HG03280 (cell line): ENCODE measurements at regions not wholly inside any gene's neighbourhood (a gene's known extent, or its start where the extent isn't known, plus 50 kb on each side); places are given as distances from the start of the nearest gene placed in this dataset.
"Not testable (repeated sequence)": the region's sequence is repeated elsewhere in the genome, so short reads cannot be mapped to it uniquely, and the experiment has no call there.

Experiments
- ATAC-seq: cut with Tn5 transposase; IDR thresholded peaks from one replicate; pipeline ENCODE4 v1.9.1; 2021; ENCODE audit warnings: mild to moderate bottlenecking, moderate library complexity; ENCODE audit not compliant: unreplicated experiment

DNA sequence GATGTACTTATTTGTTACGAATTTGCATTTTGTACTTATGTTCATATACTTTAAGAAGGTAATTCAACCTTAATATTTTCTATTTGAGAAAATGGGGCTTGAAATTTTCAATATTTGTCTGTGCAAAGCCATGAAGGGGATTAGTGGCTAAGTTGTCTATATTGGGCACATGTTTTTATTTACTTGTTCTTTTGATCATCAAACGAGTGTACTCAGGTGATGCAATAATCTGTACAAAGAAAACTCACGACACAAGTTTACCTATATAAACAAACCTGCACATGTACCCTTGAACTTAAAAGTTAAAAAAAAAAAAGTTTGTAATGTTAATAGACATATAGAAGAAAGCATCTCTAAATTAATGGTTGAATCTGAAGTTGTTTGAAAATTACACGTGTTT, 658.9 kb upstream of the SYT4 start:
- no peak for ATAC-seq

DNA sequence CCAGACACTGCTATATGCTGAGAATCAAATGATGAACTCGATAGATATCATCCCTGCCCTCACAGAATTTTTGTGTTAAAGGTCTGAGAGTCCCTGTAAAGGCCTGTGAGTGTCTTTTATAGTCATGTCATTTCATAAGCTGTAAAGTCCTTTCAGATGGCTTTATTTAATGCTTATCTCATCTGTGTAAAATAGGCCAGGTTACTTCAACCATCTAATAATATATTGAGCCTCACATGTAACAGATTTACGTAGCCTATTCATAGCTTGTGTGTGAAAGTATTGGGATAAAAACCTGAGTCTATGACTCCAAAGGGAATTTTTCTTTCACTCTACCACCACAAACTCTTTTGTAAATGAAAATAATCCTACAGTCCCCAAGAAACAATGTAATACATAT, 672.0 kb upstream of the SYT4 start:
- no peak for ATAC-seq

DNA sequence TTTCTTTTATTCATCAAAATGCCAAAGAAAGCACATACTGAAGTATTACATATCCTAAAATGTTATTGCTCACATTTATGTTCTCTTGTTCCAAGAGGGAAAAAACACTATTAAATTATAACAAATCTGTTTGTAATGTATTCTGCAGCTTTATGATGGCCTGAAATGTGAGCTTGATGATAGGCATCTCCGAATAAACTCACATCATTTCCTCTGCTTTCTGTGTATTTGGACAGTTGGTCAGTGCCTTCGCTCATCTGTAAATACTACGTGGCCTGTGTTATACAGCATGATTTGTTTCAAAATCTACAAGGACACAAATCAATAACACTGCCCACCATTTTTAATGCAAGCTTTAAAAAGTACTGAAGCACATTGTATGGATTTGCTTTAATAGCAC, 672.8 kb upstream of the SYT4 start:
- no peak for ATAC-seq

DNA sequence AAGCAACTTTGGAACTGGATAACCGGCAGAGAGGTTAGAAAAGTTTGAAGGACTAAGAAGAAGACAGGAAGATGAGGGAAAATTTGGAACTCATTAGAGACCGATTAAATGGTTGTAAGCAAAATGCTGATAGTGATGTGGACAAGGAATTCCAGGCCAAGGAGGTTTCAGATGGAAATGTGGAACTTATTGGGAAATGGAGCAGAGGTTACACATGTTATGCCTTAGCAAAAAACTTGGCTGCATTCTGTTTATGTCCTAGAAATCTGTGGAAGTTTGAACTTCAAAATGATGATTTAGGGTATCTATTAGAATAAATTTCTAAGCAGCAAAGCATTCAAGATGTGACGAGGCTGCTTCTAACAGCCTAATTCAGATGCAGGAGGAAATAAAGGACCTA, 675.1 kb upstream of the SYT4 start:
- ATAC-seq, result no peak

DNA sequence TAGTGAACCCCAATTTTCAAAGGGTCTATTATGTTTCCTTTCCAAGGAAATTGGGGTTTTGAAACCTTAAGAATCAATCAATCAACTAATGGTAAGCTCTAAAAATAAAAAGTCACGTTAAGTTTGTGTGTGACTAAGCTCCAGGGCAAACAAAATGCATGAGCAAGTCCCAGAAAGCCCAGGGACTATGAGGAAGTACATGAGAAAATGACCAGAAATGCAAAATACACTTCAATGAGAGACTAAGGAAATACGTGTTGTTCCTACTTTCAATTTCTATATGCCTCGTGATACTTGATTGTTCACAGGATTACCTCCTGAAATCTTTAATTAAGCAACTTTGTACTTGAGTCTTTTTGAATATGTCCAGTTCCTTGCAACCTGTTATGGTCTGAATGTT, 684.4 kb upstream of the SYT4 start:
- ATAC-seq, result no peak

DNA sequence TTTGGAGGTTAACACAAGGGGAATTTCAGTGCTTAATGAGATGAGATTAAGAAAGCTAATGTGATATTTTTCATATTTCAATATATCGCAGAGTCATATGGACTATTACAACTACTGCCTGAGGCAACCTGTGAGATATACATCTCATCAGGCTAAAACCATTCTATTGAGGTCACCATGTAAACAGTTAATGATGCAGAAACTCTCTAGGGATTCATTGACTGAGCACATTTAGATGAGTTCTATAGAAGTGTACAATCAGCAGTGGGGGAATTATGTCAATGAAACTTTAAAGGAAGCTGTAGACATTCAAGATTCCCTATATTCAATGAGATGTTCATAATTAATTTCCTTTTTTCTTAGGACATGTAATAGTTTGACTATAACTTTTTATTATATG, 687.4 kb upstream of the SYT4 start:
- ATAC-seq, result no peak

DNA sequence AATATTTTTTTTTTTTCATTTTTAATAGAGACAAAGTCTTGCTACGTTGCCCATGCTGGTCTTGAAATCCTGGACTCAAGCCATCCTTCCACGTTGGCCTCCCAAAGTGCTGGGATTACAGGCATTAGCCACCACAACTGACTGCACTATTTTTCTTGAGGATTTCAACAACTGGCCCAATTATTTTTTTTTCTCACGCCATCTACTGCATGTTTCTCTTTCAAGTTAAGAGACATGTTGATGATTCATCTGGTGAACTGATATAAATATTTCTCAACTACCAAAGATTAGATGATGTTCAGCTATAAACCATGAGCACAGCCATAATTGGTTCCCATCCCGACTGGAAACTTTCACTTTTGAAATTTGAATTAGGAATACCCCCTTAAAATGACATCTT, 688.4 kb upstream of the SYT4 start:
- ATAC-seq, result no peak

GRCh38 chr18:43970656-43971055, 693.4 kb upstream of the SYT4 start:
- ATAC-seq, result no peak

DNA sequence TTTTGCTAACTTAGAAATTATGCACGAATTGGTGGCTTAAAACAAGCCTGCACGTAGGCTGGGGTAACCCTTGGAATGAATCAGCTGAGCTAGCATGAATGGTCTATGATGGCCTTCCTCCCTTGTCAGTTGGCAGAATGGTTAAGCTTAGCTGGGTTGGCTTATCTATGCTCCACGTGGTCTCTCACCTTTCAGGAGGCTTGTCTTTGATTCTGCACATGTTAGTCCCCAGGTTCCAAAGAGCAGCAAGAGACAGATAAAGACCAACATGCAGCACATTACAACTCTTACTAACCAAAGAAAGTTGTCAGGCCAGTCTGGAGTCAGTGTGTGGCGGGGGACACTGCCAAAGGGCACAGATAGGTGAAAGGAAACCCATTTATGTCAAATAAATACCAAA, 700.9 kb upstream of the SYT4 start:
- no peak for ATAC-seq

DNA sequence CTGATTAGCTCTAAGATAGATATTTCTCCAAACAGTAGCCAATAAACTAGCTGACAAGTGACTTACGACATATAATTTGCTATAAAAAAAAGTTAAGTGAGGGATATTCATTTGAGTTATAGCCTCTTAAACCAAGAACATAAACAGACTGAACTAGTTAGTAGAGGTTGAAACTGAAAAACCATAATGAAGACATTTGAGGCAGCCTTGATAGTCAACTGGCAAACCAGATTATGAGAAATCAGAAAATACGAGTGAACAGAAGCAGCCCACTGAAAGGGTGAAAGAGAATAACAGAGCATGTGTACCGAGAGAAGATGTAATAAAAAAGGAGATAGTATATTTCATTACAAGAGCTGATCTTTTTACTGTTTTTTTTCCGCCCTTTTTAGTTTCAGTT, 698.1 kb upstream of the SETBP1 start:
- no peak for ATAC-seq

DNA sequence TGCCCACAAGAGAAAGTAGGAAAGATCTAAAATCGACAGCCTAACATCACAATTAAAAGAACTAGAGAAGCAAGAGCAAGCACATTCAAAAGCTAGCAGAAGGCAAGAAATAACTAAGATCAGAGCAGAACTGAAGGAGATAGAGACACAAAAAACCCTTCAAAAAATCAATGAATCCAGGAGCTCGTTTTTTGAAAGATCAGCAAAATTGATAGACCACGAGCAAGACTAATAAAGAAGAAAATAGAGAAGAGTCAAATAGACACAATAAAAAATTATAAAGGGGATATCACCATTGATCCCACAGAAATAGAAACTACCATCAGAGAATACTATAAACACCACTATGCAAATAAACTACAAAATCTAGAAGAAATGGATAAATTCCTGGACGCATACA, 693.6 kb upstream of the SETBP1 start:
- not testable (repeated sequence) for ATAC-seq

GRCh38 chr18:43992741-43993140, 687.9 kb upstream of the SETBP1 start:
- ATAC-seq, result no peak

GRCh38 chr18:43994381-43994780, 686.3 kb upstream of the SETBP1 start:
- ATAC-seq, result no peak

DNA sequence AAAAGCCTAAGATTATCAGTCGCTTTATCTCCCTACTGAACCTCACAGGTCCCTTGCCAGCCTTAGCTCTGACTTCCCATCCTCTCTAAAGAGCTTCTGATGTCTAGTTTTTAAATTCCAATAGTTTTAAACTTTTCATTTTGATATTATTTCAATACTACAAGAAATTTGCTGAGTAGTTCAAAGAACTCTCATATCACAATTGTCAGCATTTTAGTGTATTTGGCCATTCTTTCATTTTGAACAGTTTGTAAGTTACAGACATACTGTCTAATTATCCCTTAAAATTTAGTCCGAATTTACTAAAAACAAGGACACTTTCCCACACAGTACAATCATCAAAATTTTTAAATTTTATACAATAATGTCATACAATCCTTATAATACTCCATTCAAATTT, 666.8 kb upstream of the SETBP1 start:
- ATAC-seq, result no peak

GRCh38 chr18:44025421-44025820, 655.3 kb upstream of the SETBP1 start:
- no peak for ATAC-seq

DNA sequence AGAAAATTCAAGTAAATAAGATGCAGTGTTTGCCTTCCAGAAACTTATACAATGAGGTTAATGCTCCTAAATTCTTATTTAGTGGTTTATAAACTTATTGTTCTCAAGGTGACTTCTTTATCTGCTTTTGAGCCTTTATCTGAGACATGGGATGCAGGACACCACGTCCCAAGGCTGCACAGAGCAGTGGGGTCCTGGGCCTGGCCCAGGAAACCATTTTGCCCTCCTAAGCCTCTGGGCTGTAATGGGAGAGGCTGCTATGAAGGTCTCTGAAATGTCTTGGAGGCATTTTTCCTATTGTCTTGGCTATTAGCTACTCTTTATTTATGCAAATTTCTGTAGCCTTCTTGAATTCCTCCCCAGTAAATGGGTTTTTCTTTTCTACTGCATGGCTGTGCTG, 652.6 kb upstream of the SETBP1 start:
- no peak for ATAC-seq

DNA sequence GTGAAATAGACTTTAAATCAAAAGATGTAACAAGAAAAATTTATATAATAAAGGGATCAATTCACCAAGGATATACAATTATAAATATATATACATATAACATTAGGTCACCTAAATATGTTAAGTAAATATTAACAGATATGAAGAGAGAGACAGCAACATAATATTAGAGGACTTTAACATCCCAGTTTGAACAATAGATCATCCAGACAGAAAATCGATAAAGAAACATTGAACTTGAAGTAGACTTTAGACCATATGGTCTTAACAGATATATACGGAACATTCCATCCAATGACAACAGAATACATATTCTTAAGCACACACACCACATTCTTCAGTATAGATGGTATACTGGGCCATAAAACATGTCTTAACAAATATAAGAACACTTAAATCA, 649.6 kb upstream of the SETBP1 start:
- no peak for ATAC-seq

DNA sequence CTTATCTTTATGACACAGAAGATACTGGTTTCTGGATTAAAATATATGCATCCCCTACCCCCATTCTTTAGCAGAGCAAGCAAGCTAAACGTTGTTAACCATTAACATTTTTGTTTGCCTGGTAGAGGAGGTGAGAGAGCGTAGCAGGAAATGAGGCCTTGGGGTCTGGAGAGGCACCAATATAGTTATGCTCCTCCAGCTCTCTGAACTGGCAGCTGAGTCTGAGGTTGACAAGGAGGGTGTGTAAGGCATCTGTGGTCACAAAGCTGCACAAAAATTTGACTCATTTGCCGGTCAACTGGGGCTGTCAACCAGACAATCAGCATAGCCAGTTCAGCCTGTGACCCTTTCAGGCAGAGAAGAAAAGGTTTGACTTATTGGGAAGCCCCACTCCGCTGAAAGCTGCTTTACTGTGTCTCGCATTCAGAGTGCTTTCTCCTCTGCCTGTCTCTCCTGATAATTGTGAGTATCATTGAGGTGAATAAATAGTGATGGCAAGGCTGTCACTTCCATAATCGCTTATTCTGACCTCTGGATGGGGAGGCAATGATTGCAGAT, 647.5 kb upstream of the SETBP1 start:
- no peak for ATAC-seq

DNA sequence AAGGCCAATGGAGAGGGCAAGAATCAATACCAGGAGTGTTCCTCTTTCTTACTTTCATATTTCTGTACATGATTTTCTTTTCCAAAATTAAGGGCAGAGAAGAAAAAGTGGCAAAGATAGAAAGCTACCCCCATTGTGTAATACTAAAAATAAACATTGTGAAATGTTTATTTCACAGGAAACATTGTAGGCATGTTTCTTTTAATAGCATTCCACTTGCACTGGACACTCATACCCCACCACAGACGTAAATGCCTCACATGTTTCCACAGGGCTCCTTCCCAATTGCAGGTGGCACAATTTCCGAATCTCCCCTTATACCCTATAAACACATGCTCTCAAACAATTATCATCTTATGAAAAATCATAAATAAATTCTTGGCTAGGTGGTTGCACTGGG, 645.1 kb upstream of the SETBP1 start:
- ATAC-seq, result no peak

- ATAC-seq, result no peak
Observed at GRCh38 chr18:44036501-44036900, 644.2 kb upstream of the SETBP1 start.

GRCh38 chr18:44039216-44039615, 641.5 kb upstream of the SETBP1 start:
- ATAC-seq, result no peak

DNA sequence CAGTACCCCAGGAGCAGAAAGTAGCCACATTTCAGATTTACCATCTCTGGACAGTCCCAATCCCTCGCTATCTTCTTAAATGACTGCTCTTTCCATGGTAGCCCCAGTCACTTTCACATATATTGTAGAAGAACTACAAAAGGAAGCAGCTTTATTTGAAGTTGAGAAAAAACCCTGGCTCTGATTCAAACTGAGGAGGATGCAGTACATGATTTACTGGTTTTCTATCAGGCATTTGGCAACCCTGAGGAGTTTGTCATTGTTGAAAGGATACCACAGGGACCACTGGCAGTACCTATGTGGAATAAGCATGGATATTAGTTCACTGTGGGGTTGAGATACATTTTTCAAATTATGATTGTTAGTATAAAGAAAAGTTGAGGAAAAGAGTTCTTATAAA, 640.9 kb upstream of the SETBP1 start:
- ATAC-seq, result no peak

DNA sequence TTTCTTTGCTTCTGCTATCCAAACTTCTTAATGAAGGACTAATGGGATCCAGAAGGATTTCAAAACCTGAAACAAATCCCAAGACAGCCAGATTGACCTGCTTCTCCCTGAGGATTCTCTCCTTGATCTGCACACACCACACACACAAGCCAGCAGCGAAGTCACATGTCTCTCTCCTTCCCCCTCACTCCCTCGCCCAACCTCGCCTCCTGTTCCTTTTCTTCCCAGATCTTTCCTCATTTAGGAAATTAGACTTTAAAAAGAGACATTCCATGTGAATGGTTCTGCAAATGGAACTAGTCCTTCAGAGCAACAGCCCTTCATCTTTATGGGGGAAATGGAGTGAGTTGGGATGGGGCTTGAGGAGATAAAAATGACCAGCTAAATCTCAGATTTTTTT, 639.1 kb upstream of the SETBP1 start:
- no peak for ATAC-seq

DNA sequence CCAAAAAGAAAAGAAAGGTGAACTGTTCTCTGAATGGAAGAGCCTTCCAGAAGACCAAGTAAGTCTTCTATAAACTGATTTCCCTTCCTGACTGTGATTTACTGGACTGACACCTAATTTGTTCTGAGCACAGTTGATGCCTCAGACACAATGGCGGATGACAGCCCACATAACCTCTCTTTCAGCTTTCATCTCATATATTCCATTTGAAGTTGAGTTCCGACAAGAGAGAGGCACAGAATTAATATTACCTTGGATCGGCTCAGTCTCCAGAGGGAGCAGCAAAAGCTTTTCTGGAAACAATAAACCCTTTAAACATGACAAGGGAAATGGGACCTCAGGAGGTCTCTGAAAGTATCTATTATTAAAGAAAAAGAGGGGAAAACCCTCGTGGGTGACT, 638.7 kb upstream of the SETBP1 start:
- no peak for ATAC-seq
